ENCODE measurements at regions not wholly inside any gene's neighbourhood (a gene's known extent, or its start where the extent isn't known, plus 50 kb on each side); places are given as distances from the start of the nearest gene placed in this dataset.

GRCh38 chr16:79672524-79672923 is 72.0 kb upstream of the MAF start:
- Histone ChIP-seq H3K4me3 (ENCODE audit: low read length in 2 of 2) (no peak overlapping the region), H3K27me3 (ENCODE audit: control insufficient read depth in 2 of 2, insufficient read depth in 2 of 2, low read length in 2 of 2) (no peaks in the 10 kb centered on the region), H3K9me3 (ENCODE audit: control insufficient read depth in 2 of 2, low read length in 2 of 2) (no peaks in the 10 kb centered on the region)

GRCh38 chr16:79668502-79668901 is 68.0 kb upstream of the MAF start:
- H3K27ac ChIP-seq (ENCODE audit: low read depth in 2 of 2, low read length in 2 of 2), result no peak overlapping the region
- no peaks in the 10 kb centered on the region for H3K36me3 ChIP-seq (ENCODE audit: control insufficient read depth in 2 of 2, insufficient read depth in 2 of 2, low read length in 2 of 2)
- H3K27me3 ChIP-seq (ENCODE audit: control insufficient read depth in 2 of 2, insufficient read depth in 2 of 2, low read length in 2 of 2), result no peaks in the 10 kb centered on the region
- H3K9ac ChIP-seq (ENCODE audit: low read depth in 1 of 2, low read length in 2 of 2), result no peak overlapping the region
- no peaks in the 10 kb centered on the region for H3K4me1 ChIP-seq (ENCODE audit: control insufficient read depth in 2 of 2, insufficient read depth in 2 of 2, low read length in 2 of 2)
- H3K4me3 ChIP-seq (ENCODE audit: low read length in 2 of 2), result no peak overlapping the region
- H3K9me3 ChIP-seq (ENCODE audit: control insufficient read depth in 2 of 2, low read length in 2 of 2), result no peaks in the 10 kb centered on the region

More at GRCh38 chr16:79672524-79672923, 72.0 kb upstream of the MAF start:
- Histone ChIP-seq H3K4me1 (ENCODE audit: control insufficient read depth in 2 of 2, insufficient read depth in 2 of 2, low read length in 2 of 2) (no peaks in the 10 kb centered on the region), H3K9ac (ENCODE audit: low read depth in 1 of 2, low read length in 2 of 2) (no peak overlapping the region), H3K27ac (ENCODE audit: low read depth in 2 of 2, low read length in 2 of 2) (no peak overlapping the region), H3K36me3 (ENCODE audit: control insufficient read depth in 2 of 2, insufficient read depth in 2 of 2, low read length in 2 of 2) (no peaks in the 10 kb centered on the region)

GRCh38 chr16:79665970-79666369 is 65.4 kb upstream of the MAF start:
- Histone ChIP-seq H3K4me1 (ENCODE audit: control insufficient read depth in 2 of 2, insufficient read depth in 2 of 2, low read length in 2 of 2) (no peaks in the 10 kb centered on the region), H3K9ac (ENCODE audit: low read depth in 1 of 2, low read length in 2 of 2) (no peak overlapping the region)

GRCh38 chr16:79664407-79664806 is 63.9 kb upstream of the MAF start:
- Histone ChIP-seq H3K9ac (ENCODE audit: low read depth in 1 of 2, low read length in 2 of 2) (no peak overlapping the region), H3K36me3 (ENCODE audit: control insufficient read depth in 2 of 2, insufficient read depth in 2 of 2, low read length in 2 of 2) (no peaks in the 10 kb centered on the region), H3K27me3 (ENCODE audit: control insufficient read depth in 2 of 2, insufficient read depth in 2 of 2, low read length in 2 of 2) (no peaks in the 10 kb centered on the region), H3K27ac (ENCODE audit: low read depth in 2 of 2, low read length in 2 of 2) (no peak overlapping the region), H3K4me3 (ENCODE audit: low read length in 2 of 2) (no peak overlapping the region), H3K4me1 (ENCODE audit: control insufficient read depth in 2 of 2, insufficient read depth in 2 of 2, low read length in 2 of 2) (no peaks in the 10 kb centered on the region), H3K9me3 (ENCODE audit: control insufficient read depth in 2 of 2, low read length in 2 of 2) (no peaks in the 10 kb centered on the region)

More at GRCh38 chr16:79665970-79666369, 65.4 kb upstream of the MAF start:
- no peaks in the 10 kb centered on the region for H3K36me3 ChIP-seq (ENCODE audit: control insufficient read depth in 2 of 2, insufficient read depth in 2 of 2, low read length in 2 of 2)
- H3K4me3 ChIP-seq (ENCODE audit: low read length in 2 of 2), result no peak overlapping the region
- H3K27me3 ChIP-seq (ENCODE audit: control insufficient read depth in 2 of 2, insufficient read depth in 2 of 2, low read length in 2 of 2), result no peaks in the 10 kb centered on the region
- no peak overlapping the region for H3K27ac ChIP-seq (ENCODE audit: low read depth in 2 of 2, low read length in 2 of 2)
- no peaks in the 10 kb centered on the region for H3K9me3 ChIP-seq (ENCODE audit: control insufficient read depth in 2 of 2, low read length in 2 of 2)

- Histone ChIP-seq H3K27me3 (ENCODE audit: control insufficient read depth in 2 of 2, insufficient read depth in 2 of 2, low read length in 2 of 2) (no peaks in the 10 kb centered on the region), H3K9me3 (ENCODE audit: control insufficient read depth in 2 of 2, low read length in 2 of 2) (no peaks in the 10 kb centered on the region), H3K9ac (ENCODE audit: low read depth in 1 of 2, low read length in 2 of 2) (no peak overlapping the region), H3K4me1 (ENCODE audit: control insufficient read depth in 2 of 2, insufficient read depth in 2 of 2, low read length in 2 of 2) (no peaks in the 10 kb centered on the region), H3K4me3 (ENCODE audit: low read length in 2 of 2) (no peak overlapping the region), H3K27ac (ENCODE audit: low read depth in 2 of 2, low read length in 2 of 2) (no peak overlapping the region), H3K36me3 (ENCODE audit: control insufficient read depth in 2 of 2, insufficient read depth in 2 of 2, low read length in 2 of 2) (no peaks in the 10 kb centered on the region)
Measured at GRCh38 chr16:79662669-79663313, 62.3 kb upstream of the MAF start.

- no peak overlapping the region for H3K9ac ChIP-seq (ENCODE audit: low read depth in 1 of 2, low read length in 2 of 2)
- H3K36me3 ChIP-seq (ENCODE audit: control insufficient read depth in 2 of 2, insufficient read depth in 2 of 2, low read length in 2 of 2), result no peaks in the 10 kb centered on the region
- H3K27ac ChIP-seq (ENCODE audit: low read depth in 2 of 2, low read length in 2 of 2), result no peak overlapping the region
- H3K4me1 ChIP-seq (ENCODE audit: control insufficient read depth in 2 of 2, insufficient read depth in 2 of 2, low read length in 2 of 2), result no peaks in the 10 kb centered on the region
- H3K27me3 ChIP-seq (ENCODE audit: control insufficient read depth in 2 of 2, insufficient read depth in 2 of 2, low read length in 2 of 2), result no peaks in the 10 kb centered on the region
- no peaks in the 10 kb centered on the region for H3K9me3 ChIP-seq (ENCODE audit: control insufficient read depth in 2 of 2, low read length in 2 of 2)
- H3K4me3 ChIP-seq (ENCODE audit: low read length in 2 of 2), result no peak overlapping the region
Measured at GRCh38 chr16:79662122-79662521, 61.6 kb upstream of the MAF start.

GRCh38 chr16:79661578-79661977 is 61.0 kb upstream of the MAF start:
- Histone ChIP-seq H3K9ac (ENCODE audit: low read depth in 1 of 2, low read length in 2 of 2) (no peak overlapping the region), H3K27ac (ENCODE audit: low read depth in 2 of 2, low read length in 2 of 2) (no peak overlapping the region), H3K4me1 (ENCODE audit: control insufficient read depth in 2 of 2, insufficient read depth in 2 of 2, low read length in 2 of 2) (no peaks in the 10 kb centered on the region), H3K36me3 (ENCODE audit: control insufficient read depth in 2 of 2, insufficient read depth in 2 of 2, low read length in 2 of 2) (no peaks in the 10 kb centered on the region), H3K4me3 (ENCODE audit: low read length in 2 of 2) (no peak overlapping the region), H3K9me3 (ENCODE audit: control insufficient read depth in 2 of 2, low read length in 2 of 2) (no peaks in the 10 kb centered on the region), H3K27me3 (ENCODE audit: control insufficient read depth in 2 of 2, insufficient read depth in 2 of 2, low read length in 2 of 2) (no peaks in the 10 kb centered on the region)

- Histone ChIP-seq H3K9me3 (ENCODE audit: control insufficient read depth in 2 of 2, low read length in 2 of 2) (no peaks in the 10 kb centered on the region), H3K4me1 (ENCODE audit: control insufficient read depth in 2 of 2, insufficient read depth in 2 of 2, low read length in 2 of 2) (no peaks in the 10 kb centered on the region), H3K27me3 (ENCODE audit: control insufficient read depth in 2 of 2, insufficient read depth in 2 of 2, low read length in 2 of 2) (no peaks in the 10 kb centered on the region), H3K36me3 (ENCODE audit: control insufficient read depth in 2 of 2, insufficient read depth in 2 of 2, low read length in 2 of 2) (no peaks in the 10 kb centered on the region), H3K27ac (ENCODE audit: low read depth in 2 of 2, low read length in 2 of 2) (no peak overlapping the region), H3K4me3 (ENCODE audit: low read length in 2 of 2) (no peak overlapping the region), H3K9ac (ENCODE audit: low read depth in 1 of 2, low read length in 2 of 2) (no peak overlapping the region)
Measured at GRCh38 chr16:79659344-79659743, 58.8 kb upstream of the MAF start.

- Histone ChIP-seq H3K4me1 (ENCODE audit: control insufficient read depth in 2 of 2, insufficient read depth in 2 of 2, low read length in 2 of 2) (no peaks in the 10 kb centered on the region), H3K9ac (ENCODE audit: low read depth in 1 of 2, low read length in 2 of 2) (no peak overlapping the region), H3K4me3 (ENCODE audit: low read length in 2 of 2) (no peak overlapping the region), H3K27ac (ENCODE audit: low read depth in 2 of 2, low read length in 2 of 2) (no peak overlapping the region), H3K36me3 (ENCODE audit: control insufficient read depth in 2 of 2, insufficient read depth in 2 of 2, low read length in 2 of 2) (no peaks in the 10 kb centered on the region), H3K9me3 (ENCODE audit: control insufficient read depth in 2 of 2, low read length in 2 of 2) (no peaks in the 10 kb centered on the region), H3K27me3 (ENCODE audit: control insufficient read depth in 2 of 2, insufficient read depth in 2 of 2, low read length in 2 of 2) (no peaks in the 10 kb centered on the region)
Measured at GRCh38 chr16:79658301-79659033, 57.9 kb upstream of the MAF start.

- Histone ChIP-seq H3K9me3 (ENCODE audit: control insufficient read depth in 2 of 2, low read length in 2 of 2) (no peaks in the 10 kb centered on the region), H3K36me3 (ENCODE audit: control insufficient read depth in 2 of 2, insufficient read depth in 2 of 2, low read length in 2 of 2) (no peaks in the 10 kb centered on the region), H3K27ac (ENCODE audit: low read depth in 2 of 2, low read length in 2 of 2) (no peak overlapping the region), H3K27me3 (ENCODE audit: control insufficient read depth in 2 of 2, insufficient read depth in 2 of 2, low read length in 2 of 2) (no peaks in the 10 kb centered on the region), H3K4me1 (ENCODE audit: control insufficient read depth in 2 of 2, insufficient read depth in 2 of 2, low read length in 2 of 2) (no peaks in the 10 kb centered on the region), H3K4me3 (ENCODE audit: low read length in 2 of 2) (no peak overlapping the region), H3K9ac (ENCODE audit: low read depth in 1 of 2, low read length in 2 of 2) (no peak overlapping the region)
Measured at GRCh38 chr16:79656553-79657115, 56.1 kb upstream of the MAF start.

Data from mucosa of rectum (tissue), 2 donors.